ENCODE measurements at regions not wholly inside any gene's neighbourhood (a gene's known extent, or its start where the extent isn't known, plus 50 kb on each side); places are given as distances from the start of the nearest gene placed in this dataset.

DNA sequence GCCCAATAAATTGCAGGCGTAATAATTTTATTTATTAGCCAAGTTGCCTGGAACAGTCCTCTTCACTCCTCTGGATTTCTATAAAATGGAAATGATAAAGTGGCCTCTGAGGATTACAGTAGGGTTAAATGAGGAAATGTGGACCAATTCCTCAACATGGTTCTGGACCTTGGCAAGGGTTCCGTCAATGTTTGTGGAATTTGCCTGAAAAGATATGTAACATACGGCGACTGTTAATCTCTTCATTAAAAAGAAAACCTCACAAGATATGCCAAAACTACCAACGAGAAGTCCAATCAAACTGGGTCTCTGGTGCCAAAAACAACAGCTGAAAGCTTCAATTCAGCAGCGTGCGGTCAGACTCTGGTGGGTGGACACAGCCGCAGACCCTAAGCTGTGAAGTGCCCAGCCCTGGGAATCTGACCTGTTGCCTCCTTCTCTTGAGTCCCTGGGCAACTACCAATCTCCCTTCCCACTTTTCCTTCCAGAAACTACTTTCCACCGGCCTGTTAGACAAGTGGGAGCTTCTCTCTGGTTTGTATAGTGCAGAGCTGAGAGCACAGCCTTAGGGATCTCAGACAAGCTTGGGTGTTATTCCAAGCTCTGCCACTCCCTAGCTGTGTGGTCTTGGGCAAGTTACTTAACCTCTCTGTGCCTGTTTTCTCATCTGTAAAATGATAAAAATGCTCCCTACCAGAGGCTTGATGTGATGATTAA, 190.5 kb upstream of the GSC start:
- DNase-seq, result no peak
- no peak overlapping the region for H3K4me3 Mint-ChIP-seq
- H3K27me3 Mint-ChIP-seq, result peaks cover 2% of the 10 kb centered on the region

DNA sequence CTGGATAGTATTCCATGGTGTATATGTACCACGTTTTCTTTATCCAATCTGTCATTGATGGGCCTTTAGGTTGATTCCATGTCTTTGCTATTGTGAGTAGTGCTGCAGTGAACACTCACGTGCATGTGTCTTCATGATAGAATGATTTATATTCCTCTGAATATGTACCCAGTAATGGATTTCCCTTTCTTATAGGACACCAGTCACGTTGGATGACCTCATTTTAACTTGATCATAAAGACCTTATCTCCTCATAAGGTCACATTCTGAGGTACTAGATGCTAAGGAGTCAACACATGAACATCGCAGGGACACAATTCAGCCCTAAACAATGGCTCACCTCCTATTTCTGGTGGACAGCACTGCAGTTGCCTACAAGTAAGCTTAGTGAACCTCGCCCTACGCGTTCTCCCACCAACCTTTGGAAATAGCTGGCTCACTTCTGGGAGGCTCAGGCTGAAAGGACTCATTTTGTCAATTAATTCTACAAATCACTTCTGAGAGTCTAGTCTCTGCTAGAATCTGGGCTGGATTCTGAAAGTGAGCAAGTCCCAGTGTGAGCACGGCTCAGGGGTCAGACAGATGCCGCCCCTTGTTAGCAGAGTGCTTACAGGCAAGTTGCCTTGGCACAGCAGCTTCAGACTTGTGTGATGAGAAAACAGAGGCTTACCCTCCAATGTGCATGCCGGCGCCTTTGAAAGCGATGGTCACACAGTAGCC, 183.8 kb upstream of the GSC start:
- no peak for DNase-seq
- no peak overlapping the region for H3K27ac Mint-ChIP-seq
- no peaks in the 10 kb centered on the region for H3K9me3 Mint-ChIP-seq

More for the DNA sequence above, 190.5 kb upstream of the GSC start:
- no peaks in the 10 kb centered on the region for H3K36me3 Mint-ChIP-seq (ENCODE audit: low read depth)
- H3K4me1 Mint-ChIP-seq, result no peaks in the 10 kb centered on the region
- H3K27ac Mint-ChIP-seq, result no peak overlapping the region
- H3K9me3 Mint-ChIP-seq, result no peaks in the 10 kb centered on the region
- no peak for ATAC-seq

DNA sequence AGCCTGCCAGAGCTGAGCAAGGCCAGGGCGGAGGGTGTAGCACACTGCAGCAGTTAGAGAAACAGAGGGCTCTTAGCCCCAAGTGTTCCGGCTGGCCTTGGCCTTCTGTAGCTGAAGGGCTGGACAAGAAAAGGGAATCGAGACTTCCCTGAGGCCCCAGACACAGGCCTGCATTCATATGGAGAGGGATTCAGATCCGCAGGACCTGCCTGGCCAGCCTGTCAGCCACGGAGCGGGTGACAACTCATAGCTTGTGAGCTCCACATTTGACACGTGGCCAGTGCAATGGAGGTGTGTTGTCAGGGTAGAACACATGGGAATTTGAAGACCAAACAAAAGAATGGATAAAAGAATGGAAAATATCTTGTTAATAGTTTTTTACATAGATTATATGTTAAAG, 182.2 kb upstream of the GSC start:
- H3K9me3 Mint-ChIP-seq, result no peaks in the 10 kb centered on the region
- H3K4me3 Mint-ChIP-seq, result no peak overlapping the region
- no peak for DNase-seq
- H3K27ac Mint-ChIP-seq, result no peak overlapping the region
- H3K4me1 Mint-ChIP-seq, result no peaks in the 10 kb centered on the region
- no peak for ATAC-seq
- peaks cover 9% of the 10 kb centered on the region for H3K27me3 Mint-ChIP-seq
- H3K36me3 Mint-ChIP-seq (ENCODE audit: low read depth), result no peaks in the 10 kb centered on the region

More for the DNA sequence above, 183.8 kb upstream of the GSC start:
- Mint-ChIP-seq H3K36me3 (ENCODE audit: low read depth) (no peaks in the 10 kb centered on the region), H3K4me3 (no peak overlapping the region), H3K27me3 (peaks cover 9% of the 10 kb centered on the region), H3K4me1 (no peaks in the 10 kb centered on the region)
- no peak for ATAC-seq

DNA sequence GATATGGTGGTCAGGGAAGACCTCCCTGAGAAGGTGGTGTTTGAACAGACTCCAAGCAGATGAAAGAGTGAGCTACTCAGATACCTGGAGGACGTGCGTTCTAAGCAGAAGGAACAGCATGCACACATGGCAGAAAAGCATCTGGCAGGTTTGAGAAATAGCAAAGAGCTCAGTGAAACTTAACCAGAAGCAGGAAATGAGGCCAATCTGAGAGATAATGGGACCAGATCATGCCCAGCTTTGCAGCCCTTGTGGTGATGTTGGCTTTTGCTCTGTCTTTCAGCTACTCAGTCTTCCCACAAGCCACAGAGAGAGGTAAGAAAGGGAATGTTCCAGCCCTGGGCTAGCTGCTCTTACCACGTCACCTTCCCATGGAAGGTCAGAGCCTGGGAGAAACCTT, 176.3 kb upstream of the GSC start:
- DNase-seq, result no peak
- Mint-ChIP-seq H3K36me3 (ENCODE audit: low read depth) (no peaks in the 10 kb centered on the region), H3K4me3 (no peak overlapping the region), H3K9me3 (no peaks in the 10 kb centered on the region), H3K4me1 (peaks cover 13% of the 10 kb centered on the region), H3K27me3 (peaks cover 8% of the 10 kb centered on the region), H3K27ac (peak overlapping the region; percentile 71)
- no peak for ATAC-seq

GRCh38 chr14:94945615-94946014, 175.7 kb upstream of the GSC start:
- DNase-seq (peak; percentile 3), ATAC-seq (peak; percentile 44)
- H3K27ac Mint-ChIP-seq, result no peak overlapping the region
- no peak overlapping the region for H3K4me3 Mint-ChIP-seq
- H3K36me3 Mint-ChIP-seq (ENCODE audit: low read depth), result no peaks in the 10 kb centered on the region
- no peaks in the 10 kb centered on the region for H3K9me3 Mint-ChIP-seq
- peaks cover 13% of the 10 kb centered on the region for H3K4me1 Mint-ChIP-seq
- H3K27me3 Mint-ChIP-seq, result peaks cover 8% of the 10 kb centered on the region

DNA sequence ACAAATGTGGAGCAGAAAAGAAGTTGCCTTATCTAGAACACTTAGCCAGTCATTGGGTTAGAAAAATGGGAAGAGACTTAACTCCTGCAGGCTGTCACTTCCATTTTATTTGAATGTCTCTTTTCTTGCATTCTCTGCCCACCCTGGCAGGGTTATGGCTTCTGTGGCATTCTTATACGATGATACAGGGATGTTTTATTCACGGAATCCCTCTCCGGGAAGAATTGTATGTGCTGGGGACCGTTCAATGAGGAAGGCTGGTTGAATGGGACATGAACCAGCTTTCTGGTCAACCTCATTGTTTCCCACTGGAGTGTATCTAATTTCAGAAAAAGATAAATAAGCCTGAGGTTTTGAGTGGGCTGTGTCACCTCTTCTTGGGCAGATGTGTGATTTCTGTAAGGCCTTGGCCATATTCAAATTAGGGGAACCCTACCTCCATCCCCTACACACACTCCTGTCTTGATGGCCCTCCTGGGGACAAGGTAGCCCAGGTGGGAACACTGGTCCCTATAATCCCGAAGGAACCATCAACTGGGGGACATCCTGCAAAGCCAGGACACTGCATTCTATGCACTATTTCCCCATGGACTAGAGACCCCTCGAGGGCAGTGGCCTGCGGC, 174.8 kb upstream of the GSC start:
- no peak overlapping the region for H3K4me3 Mint-ChIP-seq
- peaks cover 13% of the 10 kb centered on the region for H3K4me1 Mint-ChIP-seq
- ATAC-seq (no peak), DNase-seq (no peak)
- H3K36me3 Mint-ChIP-seq (ENCODE audit: low read depth), result no peaks in the 10 kb centered on the region
- no peaks in the 10 kb centered on the region for H3K9me3 Mint-ChIP-seq
- peaks cover 3% of the 10 kb centered on the region for H3K27me3 Mint-ChIP-seq
- H3K27ac Mint-ChIP-seq, result no peak overlapping the region

- ATAC-seq (no peak), DNase-seq (no peak)
- Mint-ChIP-seq H3K27ac (no peak overlapping the region), H3K36me3 (ENCODE audit: low read depth) (no peaks in the 10 kb centered on the region), H3K27me3 (no peaks in the 10 kb centered on the region), H3K4me3 (no peak overlapping the region), H3K4me1 (peaks cover 13% of the 10 kb centered on the region), H3K9me3 (no peaks in the 10 kb centered on the region)
These were observed 172.7 kb upstream of the GSC start for GRCh38 chr14:94942601-94943000.

GRCh38 chr14:94941311-94941710, 171.4 kb upstream of the GSC start:
- Mint-ChIP-seq H3K4me3 (no peak overlapping the region), H3K4me1 (peaks cover 11% of the 10 kb centered on the region), H3K27me3 (no peaks in the 10 kb centered on the region), H3K36me3 (ENCODE audit: low read depth) (no peaks in the 10 kb centered on the region), H3K27ac (no peak overlapping the region), H3K9me3 (no peaks in the 10 kb centered on the region)
- ATAC-seq (no peak), DNase-seq (no peak)

- H3K9me3 Mint-ChIP-seq, result no peaks in the 10 kb centered on the region
- DNase-seq (no peak), ATAC-seq (no peak)
- H3K4me3 Mint-ChIP-seq, result no peak overlapping the region
- peaks cover 4% of the 10 kb centered on the region for H3K4me1 Mint-ChIP-seq
- no peaks in the 10 kb centered on the region for H3K36me3 Mint-ChIP-seq (ENCODE audit: low read depth)
- no peaks in the 10 kb centered on the region for H3K27me3 Mint-ChIP-seq
- H3K27ac Mint-ChIP-seq, result no peak overlapping the region
These were observed 170.5 kb upstream of the GSC start for GRCh38 chr14:94940263-94940993.

DNA sequence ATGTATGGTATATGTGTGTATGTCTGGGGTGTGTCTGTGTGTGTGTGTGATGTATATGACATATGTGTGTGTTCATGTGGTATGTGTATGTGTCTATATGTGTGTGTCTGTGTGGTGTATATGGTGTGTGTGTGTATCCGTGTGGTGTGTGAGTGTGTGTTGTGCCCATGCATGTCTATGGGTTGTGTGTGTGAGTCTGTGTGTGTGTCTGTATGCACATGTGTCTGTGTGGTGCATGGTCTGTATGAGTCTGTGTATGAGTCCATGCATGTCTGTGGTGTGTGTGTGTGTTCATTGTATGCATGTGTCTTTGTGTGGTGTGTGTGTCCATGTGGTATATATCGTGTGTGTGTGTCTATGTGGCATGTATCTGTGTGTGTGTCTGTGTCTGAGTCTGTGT, 168.1 kb upstream of the GSC start:
- Mint-ChIP-seq H3K27me3 (no peaks in the 10 kb centered on the region), H3K27ac (no peak overlapping the region), H3K4me1 (no peaks in the 10 kb centered on the region), H3K9me3 (no peaks in the 10 kb centered on the region), H3K4me3 (no peak overlapping the region), H3K36me3 (ENCODE audit: low read depth) (no peaks in the 10 kb centered on the region)
- no peak for ATAC-seq
- DNase-seq, result no peak

DNA sequence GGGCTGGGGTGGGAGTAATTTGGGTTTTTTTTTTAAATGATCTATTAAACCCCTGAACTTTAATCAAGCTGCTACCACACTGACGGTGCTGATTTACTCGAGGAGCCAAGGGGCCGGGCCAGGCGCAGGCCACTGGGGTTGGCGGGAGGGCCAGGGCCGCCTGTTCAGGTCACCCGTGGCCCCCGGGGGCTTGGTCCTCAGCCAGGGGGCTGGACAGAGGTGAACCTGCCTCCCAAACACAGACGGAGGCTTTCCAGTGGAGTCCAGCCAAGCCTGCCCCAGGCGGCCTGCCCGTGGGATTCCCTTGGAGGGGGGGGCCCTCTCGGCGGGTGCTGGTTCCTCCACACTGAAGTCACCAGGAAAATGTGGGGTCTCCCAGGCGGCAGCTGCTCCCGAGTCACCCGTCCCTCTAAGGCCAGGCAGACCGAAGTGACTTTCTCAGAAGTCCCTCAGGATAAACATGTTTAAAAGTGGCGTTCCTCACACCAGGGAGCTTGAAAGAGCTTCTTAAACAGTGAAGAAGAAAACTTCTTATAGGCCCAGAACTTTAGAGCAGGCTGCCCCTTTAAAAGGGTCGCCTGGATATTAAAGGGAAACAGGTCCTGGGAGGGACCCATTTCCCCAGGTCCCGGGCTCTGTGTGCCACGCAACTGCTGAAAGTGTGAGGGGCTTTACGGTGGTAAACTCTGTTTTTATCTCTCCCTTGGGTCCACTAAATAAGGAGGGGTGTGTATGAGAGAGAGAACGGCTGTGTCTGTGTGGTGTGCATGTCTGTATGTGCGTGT, 167.2 kb upstream of the GSC start:
- Mint-ChIP-seq H3K36me3 (ENCODE audit: low read depth) (no peaks in the 10 kb centered on the region), H3K9me3 (no peaks in the 10 kb centered on the region), H3K27ac (no peak overlapping the region), H3K4me3 (no peak overlapping the region), H3K27me3 (no peaks in the 10 kb centered on the region), H3K4me1 (no peaks in the 10 kb centered on the region)
- no peak for ATAC-seq
- DNase-seq, result no peak

DNA sequence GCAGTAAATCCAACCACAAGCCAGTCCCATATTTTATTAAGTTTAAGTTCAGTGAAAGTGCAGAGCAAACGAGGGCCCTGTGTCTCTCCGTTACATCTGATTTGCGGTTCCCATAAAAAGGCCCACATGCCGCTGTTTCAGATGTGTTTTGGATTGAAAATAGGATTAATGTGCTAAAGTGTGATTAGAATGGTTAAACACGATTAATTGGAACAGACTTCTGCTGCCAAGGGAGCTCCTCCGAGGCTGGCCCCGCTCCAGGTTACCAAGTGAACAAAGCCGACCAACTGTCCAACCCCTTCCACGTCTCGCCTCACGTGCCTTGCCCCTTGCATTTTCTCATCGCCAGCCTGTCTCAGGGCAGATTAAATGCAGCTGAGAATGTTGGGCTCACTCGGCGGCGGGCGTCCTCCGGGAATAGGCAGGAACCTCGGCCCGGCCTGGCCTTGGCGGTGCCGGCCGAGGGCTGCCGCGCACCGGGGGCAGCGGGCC, 166.5 kb upstream of the GSC start:
- Mint-ChIP-seq H3K9me3 (no peaks in the 10 kb centered on the region), H3K4me1 (no peaks in the 10 kb centered on the region), H3K27me3 (no peaks in the 10 kb centered on the region), H3K36me3 (ENCODE audit: low read depth) (no peaks in the 10 kb centered on the region), H3K4me3 (no peak overlapping the region), H3K27ac (no peak overlapping the region)
- DNase-seq (no peak), ATAC-seq (no peak)

- Mint-ChIP-seq H3K4me3 (no peak overlapping the region), H3K9me3 (no peaks in the 10 kb centered on the region), H3K36me3 (ENCODE audit: low read depth) (no peaks in the 10 kb centered on the region), H3K27me3 (no peaks in the 10 kb centered on the region), H3K27ac (no peak overlapping the region), H3K4me1 (no peaks in the 10 kb centered on the region)
- DNase-seq, result no peak
- no peak for ATAC-seq
These were observed 165.9 kb upstream of the GSC start for GRCh38 chr14:94935706-94936300.

Measured in activated naive CD8-positive, alpha-beta T cell treated with anti-CD3 and anti-CD28 coated beads, Interleukin-2, amount 50 U/mL, for 24 hours (primary cell).